Hepatocyte (in vitro differentiated cells): ENCODE measurements at regions not wholly inside any gene's neighbourhood (a gene's known extent, or its start where the extent isn't known, plus 50 kb on each side); places are given as distances from the start of the nearest gene placed in this dataset.

Source experiments
- CTCF ChIP-seq: fragments of 200-600 bp; sonication (generic); IDR thresholded peaks from 2 replicates; pipeline ENCODE4 v1.5.1; 2016; ENCODE audit warnings: antibody characterized with exemption, mild to moderate bottlenecking; ENCODE audit not compliant: poor library complexity
- EZH2 ChIP-seq: fragments of 200-600 bp; sonication (generic); IDR thresholded peaks from 2 replicates; pipeline ENCODE4 v1.6.1; 2016; ENCODE audit warnings: antibody characterized with exemption, mild to moderate bottlenecking, borderline replicate concordance
- EZH2phosphoT487 ChIP-seq: fragments of 200-600 bp; sonication (generic); IDR thresholded peaks from one replicate; pipeline ENCODE4 v1.6.1; 2018; ENCODE audit warnings: antibody characterized with exemption, mild to moderate bottlenecking, low read depth, moderate library complexity; ENCODE audit not compliant: unreplicated experiment, severe bottlenecking

GRCh38 chr14:53695692-53696214 is 260.9 kb downstream of the BMP4 start:
- TF ChIP-seq CTCF (no peak), EZH2 (no peak), EZH2phosphoT487 (no peak)
